Motor neuron (in vitro differentiated cells): ENCODE measurements at regions not wholly inside any gene's neighbourhood (a gene's known extent, or its start where the extent isn't known, plus 50 kb on each side); places are given as distances from the start of the nearest gene placed in this dataset.
A peak's percentile ranks its signal among the peaks of the same experiment; 100 is the strongest.

ENCODE experiments used
- ATAC-seq, 8 experiments: fragments of 200-7000 bp; cut with Tn5 transposase; replicated peaks in 6 of 8; 2 replicates each; pipeline ENCODE4 v1.8.0; 2021; ENCODE audit warnings: mild to moderate bottlenecking in 8 of 8, moderate library complexity in 8 of 8
- H3K27ac ChIP-seq, 2 donors: fragments of 250-450 bp; sonication (Bioruptor Pico); 2 replicates each; pipeline ENCODE4 v1.9.0; 2021; ENCODE audit warnings: antibody characterized with exemption in 2 of 2, mild to moderate bottlenecking in 2 of 2, moderate library complexity in 1 of 2
- H3K4me1 ChIP-seq, 2 donors: fragments of 250-450 bp; sonication (Bioruptor Pico); replicated peaks in 1 of 2; 2 replicates each; pipeline ENCODE4 v1.6.1; 2021; ENCODE audit warnings: antibody characterized with exemption in 2 of 2, mild to moderate bottlenecking in 2 of 2, moderate library complexity in 1 of 2
- H3K4me3 ChIP-seq, 5 donors: fragments of 250-450 bp; sonication (Bioruptor Pico); 2 replicates each; pipeline ENCODE4 v1.9.0; 2021; ENCODE audit warnings: antibody characterized with exemption in 5 of 5, mild to moderate bottlenecking in 5 of 5, moderate library complexity in 4 of 5
- WGBS, 10 experiments: fragments of 450-650 bp; shearing (Covaris generic); methylation state at CpG; one replicate each; pipeline ENCODE4 v1.0.0; 2022; 5-methylcytosine and 5-hydroxymethylcytosine counted together
- in situ Hi-C, 9 experiments: fragments of 400-800 bp; cut with MboI; loops; one replicate each; pipeline ENCODE4 v1.15.0; 2021; ENCODE audit warnings: low sequenced_read_pairs in 9 of 9, low pct_unique_long_range_greater_than_20kb in 2 of 9; ENCODE audit not compliant: unreplicated experiment in 9 of 9

DNA sequence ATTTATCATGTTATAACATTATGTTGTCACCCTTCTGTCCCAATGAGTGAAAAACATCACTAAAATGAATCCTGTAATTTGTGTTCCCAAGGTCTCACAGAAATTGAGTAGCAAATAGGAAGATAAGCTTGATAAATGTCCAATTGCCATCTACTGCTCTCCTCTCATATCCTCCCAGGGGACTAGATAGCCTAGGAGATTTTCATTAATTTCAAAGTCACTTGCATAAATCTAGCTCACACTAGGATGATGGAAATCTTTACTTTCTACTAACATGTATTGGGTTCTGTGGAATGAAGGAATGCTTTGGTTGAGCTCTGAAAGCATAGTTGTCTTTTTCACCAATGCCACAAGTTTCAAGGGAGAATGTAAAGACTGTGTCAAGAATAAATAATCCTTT, 605.5 kb upstream of the CDH7 start:
- peak in 5 of 8 experiments; percentile 74 to 92 (median 90) for ATAC-seq
- Histone ChIP-seq H3K27ac (no peak overlapping the region), H3K4me1 (peaks cover 7 to 26% of the 10 kb centered on the region in 2 donors), H3K4me3 (no peak overlapping the region)
- in situ Hi-C loops, result no loop called here

- in situ Hi-C loops, result no loop called here
- ATAC-seq, result no peak
- no peaks in the 10 kb centered on the region for H3K4me1 ChIP-seq
- no peak overlapping the region for H3K27ac ChIP-seq
- no peak overlapping the region for H3K4me3 ChIP-seq
- 0 to 100% (median 75%) methylated on average over 1 of the region's 1 CpG for WGBS, 10 experiments
Observed at GRCh38 chr18:65133610-65134009, 617.2 kb upstream of the CDH7 start.

GRCh38 chr18:65124633-65125032, 626.2 kb upstream of the CDH7 start:
- H3K27ac ChIP-seq, result no peak overlapping the region
- in situ Hi-C loops, result no loop called here
- WGBS, 10 experiments, result 0 to 100% (median 93%) methylated on average over 1 to 3 of the region's 3 CpGs; no CpG with 5 or more reads in 1 of the 10 experiments
- no peaks in the 10 kb centered on the region for H3K4me1 ChIP-seq
- H3K4me3 ChIP-seq, result no peak overlapping the region
- ATAC-seq, result no peak

GRCh38 chr18:65103864-65104263, 646.9 kb upstream of the CDH7 start:
- H3K4me3 ChIP-seq, result no peak overlapping the region
- in situ Hi-C loops, result no loop called here
- no peak overlapping the region for H3K27ac ChIP-seq
- no peaks in the 10 kb centered on the region for H3K4me1 ChIP-seq
- ATAC-seq, result no peak

GRCh38 chr18:65093346-65093745, 657.5 kb upstream of the CDH7 start:
- Histone ChIP-seq H3K4me3 (no peak overlapping the region), H3K27ac (no peak overlapping the region), H3K4me1 (no peaks in the 10 kb centered on the region)
- in situ Hi-C loops, result no loop called here
- peak in 1 of 8 experiments; percentile 44 for ATAC-seq
- 0 to 97% (median 75%) methylated on average over 2 to 4 of the region's 4 CpGs for WGBS, 10 experiments

DNA sequence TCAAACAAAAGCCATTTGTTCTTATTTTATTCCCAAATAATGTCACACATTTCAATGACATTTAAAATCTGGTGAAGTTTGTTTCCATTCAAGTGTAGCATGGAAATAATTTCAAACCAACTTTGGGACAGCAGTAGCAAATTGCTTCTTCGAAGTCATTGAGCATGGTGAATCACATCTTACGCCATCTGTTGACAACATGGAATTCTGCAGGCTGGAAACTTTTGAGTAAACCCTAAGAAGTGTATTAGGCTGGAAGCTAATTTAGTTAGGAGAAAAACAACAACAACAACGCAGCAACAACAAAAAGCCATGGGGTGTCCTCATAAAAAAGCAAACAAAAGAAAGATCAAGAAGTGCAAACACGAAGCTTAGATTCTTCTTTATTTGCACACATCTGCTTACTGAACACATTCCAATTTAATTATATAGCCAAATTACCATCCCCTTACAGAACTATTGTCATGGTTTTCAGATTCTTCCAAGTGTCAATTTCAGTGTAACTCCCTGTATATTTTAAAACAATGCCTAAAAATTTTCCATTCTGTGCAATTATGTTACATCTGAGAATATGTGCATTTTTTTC, 659.0 kb upstream of the CDH7 start:
- no peaks in the 10 kb centered on the region for H3K4me1 ChIP-seq
- in situ Hi-C loops, result no loop called here
- 4 to 87% (median 20%) methylated on average over 1 to 4 of the region's 4 CpGs for WGBS, 10 experiments
- peak in 2 of 8 experiments; percentile 37 to 50 for ATAC-seq
- H3K4me3 ChIP-seq, result no peak overlapping the region
- H3K27ac ChIP-seq, result no peak overlapping the region

DNA sequence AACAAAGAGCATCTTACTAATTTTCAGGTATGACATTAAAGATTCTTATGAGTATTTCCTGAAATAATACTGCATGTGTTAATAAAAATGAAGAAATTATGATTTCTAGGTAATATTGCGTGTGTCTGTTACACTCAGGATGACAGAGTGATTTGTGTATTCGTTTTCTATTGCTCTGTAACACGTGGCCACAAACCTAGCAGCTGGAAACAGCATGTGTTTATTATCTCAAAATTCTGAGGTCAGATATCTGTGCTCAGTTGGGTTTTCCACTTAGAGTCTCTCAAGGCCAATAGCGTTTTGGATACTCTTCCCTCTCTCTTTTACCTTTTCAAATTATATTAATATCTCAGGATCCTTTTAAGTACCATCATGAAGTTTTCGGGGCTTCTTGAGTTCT, 667.9 kb upstream of the CDH7 start:
- no peaks in the 10 kb centered on the region for H3K4me1 ChIP-seq
- WGBS, 10 experiments, result 0 to 89% (median 73%) methylated on average over 2 to 5 of the region's 5 CpGs
- H3K4me3 ChIP-seq, result no peak overlapping the region
- ATAC-seq, result no peak
- in situ Hi-C loops, result no loop called here
- no peak overlapping the region for H3K27ac ChIP-seq

- in situ Hi-C loops, result no loop called here
- 0 to 100% (median 86%) methylated on average over 1 to 3 of the region's 3 CpGs; no CpG with 5 or more reads in 1 of the 10 experiments for WGBS, 10 experiments
- no peak overlapping the region for H3K27ac ChIP-seq
- no peak for ATAC-seq
- no peaks in the 10 kb centered on the region for H3K4me1 ChIP-seq
- H3K4me3 ChIP-seq, result no peak overlapping the region
Observed at GRCh38 chr18:65081786-65082185, 669.0 kb upstream of the CDH7 start.

DNA sequence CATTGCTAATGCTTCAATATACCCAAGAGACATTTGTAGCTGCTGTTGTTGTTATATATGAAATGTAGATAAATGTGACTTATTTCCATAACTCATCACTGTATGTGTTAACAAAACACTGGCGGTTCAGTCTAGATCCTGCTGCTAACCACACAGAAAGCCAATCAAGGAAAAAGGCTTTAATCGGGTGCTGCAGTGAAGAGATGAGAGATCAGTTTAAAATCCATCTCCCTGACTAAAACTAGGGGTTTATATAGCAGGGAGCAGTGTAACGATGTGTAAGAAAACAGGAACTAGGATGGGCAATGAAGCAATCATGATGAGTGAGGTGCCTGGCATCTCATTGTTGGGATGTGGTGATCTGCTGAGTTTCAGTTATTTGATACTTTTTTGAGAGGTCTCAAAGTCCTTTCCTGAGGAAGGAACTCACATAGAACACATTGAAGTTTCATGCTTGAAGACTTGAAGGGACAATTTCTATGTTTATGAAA, 677.7 kb upstream of the CDH7 start:
- Histone ChIP-seq H3K27ac (no peak overlapping the region), H3K4me1 (peaks cover 0 to 10% of the 10 kb centered on the region in 2 donors), H3K4me3 (no peak overlapping the region)
- in situ Hi-C loops, result no loop called here
- 0 to 100% (median 100%) methylated on average over 1 to 3 of the region's 3 CpGs; no CpG with 5 or more reads in 3 of the 10 experiments for WGBS, 10 experiments
- ATAC-seq, result no peak

- no peak overlapping the region for H3K27ac ChIP-seq
- ATAC-seq, result no peak
- no peaks in the 10 kb centered on the region for H3K4me1 ChIP-seq
- in situ Hi-C loops, result no loop called here
- 10 to 100% (median 81%) methylated on average over 1 to 8 of the region's 9 CpGs for WGBS, 10 experiments
- no peak overlapping the region for H3K4me3 ChIP-seq
Observed at GRCh38 chr18:65057439-65058083, 693.3 kb upstream of the CDH7 start.

DNA sequence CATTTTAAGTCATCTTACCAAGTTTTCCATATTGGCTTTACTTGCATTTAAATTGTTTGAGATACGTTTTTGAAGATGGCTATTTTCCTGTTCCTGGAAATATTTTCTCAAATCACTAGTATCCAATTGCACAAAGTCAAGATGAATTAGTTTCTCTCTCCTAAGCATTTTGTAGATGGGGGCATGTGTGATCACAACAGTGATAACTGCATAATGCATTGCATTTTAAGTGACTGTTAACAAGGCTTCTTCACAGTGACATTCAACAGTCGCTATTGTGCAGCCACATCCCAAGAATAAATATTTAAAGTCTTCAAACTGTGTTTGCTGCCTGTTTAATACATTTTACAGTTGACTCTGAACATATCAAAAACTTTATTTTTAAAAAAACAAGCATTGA, 694.2 kb upstream of the CDH7 start:
- in situ Hi-C loops, result no loop called here
- Histone ChIP-seq H3K4me1 (no peaks in the 10 kb centered on the region), H3K27ac (no peak overlapping the region), H3K4me3 (no peak overlapping the region)
- 0 to 100% (median 92%) methylated on average over 1 to 2 of the region's 2 CpGs; no CpG with 5 or more reads in 1 of the 10 experiments for WGBS, 10 experiments
- peak in 1 of 8 experiments; percentile 33 for ATAC-seq

DNA sequence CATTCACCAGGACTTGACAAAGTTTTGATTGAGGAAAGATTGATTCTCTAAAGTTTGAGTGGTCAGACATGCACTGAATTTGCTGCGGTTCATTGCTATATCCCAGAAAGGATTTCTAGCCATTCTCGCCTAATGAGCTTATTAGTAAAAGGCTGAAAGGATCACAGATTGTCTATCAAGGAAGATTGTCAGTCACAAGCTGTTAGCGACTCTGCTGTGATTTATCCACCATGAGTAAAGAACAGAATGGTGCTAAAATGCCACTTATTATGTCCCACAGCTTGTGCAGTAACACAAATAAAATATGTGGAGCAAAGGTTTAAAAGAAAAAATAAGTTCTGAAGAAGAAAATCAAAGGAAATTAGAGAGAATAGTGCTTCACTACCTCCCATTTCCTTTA, 701.2 kb upstream of the CDH7 start:
- H3K4me3 ChIP-seq, result no peak overlapping the region

DNA sequence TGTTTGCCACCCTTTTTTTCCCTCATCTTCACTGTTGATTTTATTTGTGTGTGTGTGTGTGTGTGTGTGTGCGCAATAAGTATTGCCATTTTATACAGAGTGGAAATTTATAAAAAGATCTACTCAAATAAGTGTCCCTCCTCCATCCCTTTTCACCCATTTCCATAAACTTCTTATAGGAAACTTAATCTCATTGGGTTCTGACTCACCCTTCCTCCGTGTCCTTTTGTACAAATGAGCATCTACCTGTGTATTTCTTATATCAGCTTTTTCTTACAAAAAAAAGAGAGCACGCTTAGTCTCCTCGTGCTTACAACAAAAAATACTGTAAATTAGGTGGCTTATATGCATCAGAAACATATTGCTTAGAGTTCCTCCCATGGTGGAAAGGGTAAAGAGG, 711.2 kb upstream of the CDH7 start:
- H3K27ac ChIP-seq, result no peak overlapping the region
- no peak overlapping the region for H3K4me3 ChIP-seq
- in situ Hi-C loops, result no loop called here
- WGBS, 10 experiments, result 11 to 100% (median 88%) methylated on average over 1 to 4 of the region's 4 CpGs
- no peak for ATAC-seq
- H3K4me1 ChIP-seq, result no peaks in the 10 kb centered on the region

More for the DNA sequence above, 701.2 kb upstream of the CDH7 start:
- Histone ChIP-seq H3K4me1 (no peaks in the 10 kb centered on the region), H3K27ac (no peak overlapping the region)
- in situ Hi-C loops, result no loop called here
- no peak for ATAC-seq
- 3 to 100% (median 78%) methylated on average over 1 to 3 of the region's 3 CpGs; no CpG with 5 or more reads in 1 of the 10 experiments for WGBS, 10 experiments

DNA sequence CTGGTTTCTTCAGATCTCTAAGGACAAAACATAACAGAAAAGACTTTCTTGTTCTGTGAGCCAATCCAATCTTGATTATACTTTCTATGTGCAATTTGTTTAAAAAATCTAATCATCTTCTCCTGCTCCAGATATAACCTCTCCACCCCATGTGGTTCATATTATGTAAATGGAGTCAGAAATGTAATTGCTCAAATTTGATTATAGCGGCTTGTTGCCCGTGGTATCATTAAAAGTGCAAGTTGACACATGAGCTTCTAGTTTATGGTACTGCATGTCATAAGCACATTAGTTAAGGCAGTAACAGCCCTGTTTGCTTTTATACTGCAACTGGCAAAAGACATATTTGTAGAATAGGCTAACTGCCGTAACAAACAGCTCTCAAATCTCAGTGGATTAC, 715.1 kb upstream of the CDH7 start:
- Histone ChIP-seq H3K27ac (no peak overlapping the region), H3K4me3 (no peak overlapping the region), H3K4me1 (no peaks in the 10 kb centered on the region)
- peak in 2 of 8 experiments; percentile 12 to 26 for ATAC-seq
- 0 to 100% (median 85%) methylated on average over 1 to 3 of the region's 3 CpGs; no CpG with 5 or more reads in 3 of the 10 experiments for WGBS, 10 experiments
- in situ Hi-C loops, result no loop called here
